B cell (primary cell): ENCODE measurements at regions not wholly inside any gene's neighbourhood (a gene's known extent, or its start where the extent isn't known, plus 50 kb on each side); places are given as distances from the start of the nearest gene placed in this dataset.

Experiments
- EZH2 ChIP-seq: IDR thresholded peaks from 2 replicates; pipeline ENCODE4 v1.6.1; 2012; ENCODE audit warnings: borderline replicate concordance, low read depth, mild to moderate bottlenecking, moderate library complexity, low read length; ENCODE audit not compliant: insufficient read depth, poor library complexity, severe bottlenecking
- TF ChIP-seq, protein P1 (sequence below): fragments of 200-600 bp; IDR thresholded peaks from one replicate; pipeline ENCODE4 v1.8.0; 2022; ENCODE audit warnings: antibody characterized with exemption, mild to moderate bottlenecking

DNA sequence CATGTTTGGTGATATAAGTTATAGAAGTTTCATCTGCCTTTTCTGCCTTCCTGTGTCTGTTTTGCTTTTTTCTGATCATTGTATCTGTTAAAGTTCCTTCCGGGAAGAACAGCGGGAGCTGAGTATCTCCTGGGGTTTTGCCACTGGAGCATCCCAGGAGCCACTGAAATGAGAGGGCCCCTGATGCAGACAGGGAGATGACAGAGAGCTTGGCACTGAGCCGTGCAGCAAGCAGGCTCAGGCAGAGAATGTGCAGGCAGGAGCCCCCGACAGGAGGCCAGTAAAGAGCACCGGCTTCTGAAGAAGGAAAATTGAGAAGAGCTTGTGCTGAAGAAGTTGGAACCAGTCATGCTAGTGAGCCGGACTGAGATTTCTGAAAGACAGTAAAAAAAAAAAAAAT, 137.8 kb downstream of the TDRD15 start:
- no peak for TF ChIP-seq EZH2
- TF ChIP-seq, protein P1, sequence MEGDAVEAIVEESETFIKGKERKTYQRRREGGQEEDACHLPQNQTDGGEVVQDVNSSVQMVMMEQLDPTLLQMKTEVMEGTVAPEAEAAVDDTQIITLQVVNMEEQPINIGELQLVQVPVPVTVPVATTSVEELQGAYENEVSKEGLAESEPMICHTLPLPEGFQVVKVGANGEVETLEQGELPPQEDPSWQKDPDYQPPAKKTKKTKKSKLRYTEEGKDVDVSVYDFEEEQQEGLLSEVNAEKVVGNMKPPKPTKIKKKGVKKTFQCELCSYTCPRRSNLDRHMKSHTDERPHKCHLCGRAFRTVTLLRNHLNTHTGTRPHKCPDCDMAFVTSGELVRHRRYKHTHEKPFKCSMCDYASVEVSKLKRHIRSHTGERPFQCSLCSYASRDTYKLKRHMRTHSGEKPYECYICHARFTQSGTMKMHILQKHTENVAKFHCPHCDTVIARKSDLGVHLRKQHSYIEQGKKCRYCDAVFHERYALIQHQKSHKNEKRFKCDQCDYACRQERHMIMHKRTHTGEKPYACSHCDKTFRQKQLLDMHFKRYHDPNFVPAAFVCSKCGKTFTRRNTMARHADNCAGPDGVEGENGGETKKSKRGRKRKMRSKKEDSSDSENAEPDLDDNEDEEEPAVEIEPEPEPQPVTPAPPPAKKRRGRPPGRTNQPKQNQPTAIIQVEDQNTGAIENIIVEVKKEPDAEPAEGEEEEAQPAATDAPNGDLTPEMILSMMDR: no peak
